Left lobe of liver (tissue), 2 donors: ENCODE measurements at regions not wholly inside any gene's neighbourhood (a gene's known extent, or its start where the extent isn't known, plus 50 kb on each side); places are given as distances from the start of the nearest gene placed in this dataset.

ENCODE experiments used
- ATAC-seq: fragments of 200-7000 bp; cut with Tn5 transposase; one replicate; pipeline ENCODE4 v1.9.1; 2020; ENCODE audit warnings: mild to moderate bottlenecking, moderate library complexity
- DNase-seq: peaks from one replicate; pipeline ENCODE4 v3.0.0-alpha.2; 2020; ENCODE audit warnings: low spot score
- donor health status: DM: no; HTN: no; CAD: no; lungs with moderate emphysema.
- donor health status: DM: no; HTN: yes; CAD: no.

- ATAC-seq (no peak), DNase-seq (no peak)
Measured at GRCh38 chr11:76298255-76298654, 82.7 kb downstream of the THAP12 start.

DNA sequence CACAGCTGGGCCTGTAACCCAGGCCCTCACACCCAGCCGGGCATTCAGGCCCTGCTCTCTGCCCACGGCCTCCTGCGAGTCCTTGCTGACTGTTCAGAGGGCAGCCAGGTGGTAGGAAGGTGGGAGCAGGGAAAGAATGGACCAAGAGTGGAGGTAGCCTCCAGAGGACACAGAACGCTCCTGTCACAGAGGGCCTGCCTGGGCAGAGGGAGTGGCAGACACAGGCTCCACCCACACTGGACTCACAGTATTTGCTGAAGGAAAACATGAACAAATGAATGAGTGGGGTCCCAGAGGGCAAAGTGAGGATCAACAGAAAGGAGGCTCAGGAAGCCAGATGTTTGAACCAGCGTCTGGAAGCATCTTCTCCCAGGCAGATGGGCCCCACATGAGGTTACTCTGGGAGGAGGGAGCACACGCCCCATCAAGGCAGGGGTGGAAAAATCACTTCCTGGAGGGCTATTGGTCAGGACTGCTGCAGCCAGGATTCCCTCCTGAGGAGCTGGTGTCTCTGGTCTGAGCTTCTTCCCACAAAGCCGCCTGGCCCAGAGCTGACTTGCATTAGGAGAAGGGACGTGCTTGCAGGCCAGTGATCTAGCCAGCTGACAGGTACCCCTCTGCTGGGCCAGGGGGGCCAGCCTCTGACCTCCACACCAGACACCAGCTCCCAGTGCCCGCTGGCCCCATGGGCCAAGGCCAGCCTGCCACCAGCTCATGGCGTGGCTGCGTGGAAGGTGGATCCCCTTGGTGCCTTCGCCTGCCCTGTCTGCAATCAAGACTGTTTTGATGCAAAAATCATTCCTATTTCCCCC, 84.0 kb downstream of the THAP12 start:
- DNase-seq (no peak), ATAC-seq (no peak)

- ATAC-seq (no peak), DNase-seq (no peak)
Measured at GRCh38 chr11:76293189-76293631, 86.9 kb upstream of the WNT11 start.

DNA sequence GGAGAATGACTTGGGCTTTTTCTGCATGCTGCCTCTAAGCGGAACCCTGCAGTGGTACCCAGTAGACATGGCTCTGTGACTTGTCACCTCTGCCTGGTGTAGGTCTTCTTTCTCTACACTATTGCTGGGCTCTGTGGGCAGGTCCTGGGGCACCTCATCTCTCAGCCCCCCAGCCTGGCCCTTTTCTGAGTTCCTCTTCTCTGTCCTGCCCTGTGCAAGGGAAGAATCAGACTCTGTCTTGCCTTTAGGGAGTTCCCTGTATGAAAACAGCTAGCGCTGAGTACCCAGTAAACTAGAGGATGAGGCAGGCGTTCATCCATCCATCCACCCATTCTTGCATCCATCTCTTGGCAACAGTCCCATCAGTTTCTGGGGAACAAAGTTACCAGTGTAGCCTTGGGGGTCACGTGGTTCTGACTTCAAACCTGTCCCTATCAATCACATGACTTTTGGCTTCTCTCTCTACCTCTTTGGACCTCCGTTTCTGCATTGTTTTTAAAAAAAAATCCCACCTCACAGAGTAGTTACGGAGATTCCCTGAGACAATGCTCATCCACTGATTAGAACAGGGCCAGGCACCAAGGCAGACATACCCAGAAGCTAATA, 86.4 kb upstream of the WNT11 start:
- ATAC-seq (no peak), DNase-seq (no peak)

DNA sequence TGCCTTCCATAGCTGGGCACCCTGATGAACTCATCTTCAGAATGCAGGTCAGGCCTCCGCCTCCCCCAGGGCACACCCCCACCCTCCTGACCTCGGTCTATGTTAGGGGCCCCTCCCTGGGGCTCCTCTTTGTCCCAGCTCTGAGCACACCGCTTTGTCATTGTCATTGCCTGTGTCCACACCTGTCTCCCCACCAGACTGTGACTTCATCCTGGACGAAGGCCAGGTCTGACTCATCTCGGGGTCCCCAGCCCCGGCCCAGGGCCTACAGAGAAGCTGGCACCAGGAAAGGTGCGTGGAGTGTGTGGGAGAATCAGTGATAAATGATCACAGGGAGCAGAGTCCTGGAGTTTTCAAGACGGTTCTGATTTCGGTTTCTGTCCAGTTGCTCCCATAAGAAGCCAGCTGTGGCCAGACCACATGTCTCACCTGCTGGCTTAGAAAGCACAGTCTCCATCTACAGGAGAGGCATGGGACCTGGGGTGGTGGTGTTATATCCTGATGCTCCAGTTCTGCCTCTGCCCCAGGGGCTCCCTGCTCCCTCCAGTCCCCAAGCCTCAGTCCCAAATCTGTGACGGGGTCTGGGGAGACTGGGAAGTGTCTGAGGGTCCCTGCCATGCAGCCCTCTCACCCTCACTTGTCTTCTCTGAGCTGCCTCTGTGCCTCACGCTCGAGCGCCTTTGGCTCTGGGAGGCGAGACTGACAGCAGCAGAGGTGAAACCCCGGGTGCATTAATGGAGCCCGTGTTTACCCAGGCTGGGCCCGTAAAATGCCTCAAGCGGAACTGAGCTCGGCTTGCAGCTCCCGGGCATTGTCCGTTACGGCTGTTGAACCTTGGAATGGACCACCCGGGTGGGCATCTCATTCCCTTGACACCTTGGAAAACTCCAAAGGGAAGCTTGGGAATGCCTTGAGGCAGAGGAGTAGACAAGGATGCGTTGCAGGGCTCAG, 85.5 kb upstream of the WNT11 start:
- no peak for DNase-seq

DNA sequence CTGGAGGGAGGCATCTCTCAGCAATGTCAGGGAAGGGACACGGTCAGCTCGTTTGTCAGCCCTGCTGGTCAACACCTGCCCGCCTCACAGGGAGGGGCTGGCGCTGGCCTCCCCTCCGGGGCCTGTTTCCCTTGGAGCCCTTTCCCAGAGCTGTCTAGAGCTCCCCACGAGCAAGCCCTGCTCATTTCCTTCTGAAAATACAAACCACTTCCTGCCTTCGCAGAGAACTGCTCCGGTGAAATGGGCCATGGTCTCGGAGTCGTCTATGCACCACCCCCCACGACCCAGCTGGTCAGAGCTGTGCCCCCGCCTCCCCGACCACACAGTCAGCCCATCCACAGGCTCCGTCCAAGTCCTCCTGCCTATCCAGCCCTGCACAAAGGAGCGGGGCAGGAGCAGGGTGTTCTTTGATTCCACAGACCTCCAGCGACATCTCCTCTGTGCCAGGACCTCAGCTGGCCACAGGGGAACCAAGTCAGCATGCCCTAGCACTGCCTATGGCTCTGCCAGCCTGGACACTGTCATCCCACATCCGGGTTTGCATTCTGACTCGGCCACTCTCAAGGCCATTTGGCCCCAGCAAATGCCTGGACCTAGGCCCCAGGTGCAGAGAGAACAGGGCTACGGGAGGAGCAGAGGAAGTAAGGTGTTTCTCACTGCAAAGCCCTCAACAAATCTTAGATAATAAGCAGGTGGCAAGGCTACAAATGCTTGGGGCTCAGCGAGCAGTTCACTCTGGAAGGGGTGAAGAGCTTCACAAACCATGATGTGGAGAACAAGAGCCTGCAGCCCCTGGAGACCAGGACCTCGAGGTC, 82.1 kb upstream of the WNT11 start:
- DNase-seq, result no peak
- no peak for ATAC-seq

More for the DNA sequence above, 85.5 kb upstream of the WNT11 start:
- no peak for ATAC-seq

DNA sequence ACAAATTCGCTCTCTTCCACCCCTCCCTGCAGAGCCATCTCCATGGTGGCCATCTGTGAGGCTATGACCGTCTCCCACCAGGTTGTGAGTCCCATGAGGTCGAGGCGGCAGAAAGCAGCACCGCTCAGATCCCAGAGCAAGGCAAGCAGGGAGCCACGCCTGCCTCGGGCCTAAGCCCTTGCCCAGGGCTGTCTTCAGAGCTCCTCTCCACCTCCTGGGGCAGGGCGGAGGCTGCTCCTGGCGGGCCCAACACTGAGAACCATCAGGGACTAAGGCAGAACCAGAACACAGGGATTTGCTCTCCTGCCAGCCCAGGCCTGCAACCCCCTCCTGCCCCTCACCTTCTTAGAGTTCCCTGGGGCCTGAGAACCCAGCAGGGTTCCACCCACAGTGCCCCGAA, 80.9 kb upstream of the WNT11 start:
- no peak for DNase-seq
- ATAC-seq, result no peak

DNA sequence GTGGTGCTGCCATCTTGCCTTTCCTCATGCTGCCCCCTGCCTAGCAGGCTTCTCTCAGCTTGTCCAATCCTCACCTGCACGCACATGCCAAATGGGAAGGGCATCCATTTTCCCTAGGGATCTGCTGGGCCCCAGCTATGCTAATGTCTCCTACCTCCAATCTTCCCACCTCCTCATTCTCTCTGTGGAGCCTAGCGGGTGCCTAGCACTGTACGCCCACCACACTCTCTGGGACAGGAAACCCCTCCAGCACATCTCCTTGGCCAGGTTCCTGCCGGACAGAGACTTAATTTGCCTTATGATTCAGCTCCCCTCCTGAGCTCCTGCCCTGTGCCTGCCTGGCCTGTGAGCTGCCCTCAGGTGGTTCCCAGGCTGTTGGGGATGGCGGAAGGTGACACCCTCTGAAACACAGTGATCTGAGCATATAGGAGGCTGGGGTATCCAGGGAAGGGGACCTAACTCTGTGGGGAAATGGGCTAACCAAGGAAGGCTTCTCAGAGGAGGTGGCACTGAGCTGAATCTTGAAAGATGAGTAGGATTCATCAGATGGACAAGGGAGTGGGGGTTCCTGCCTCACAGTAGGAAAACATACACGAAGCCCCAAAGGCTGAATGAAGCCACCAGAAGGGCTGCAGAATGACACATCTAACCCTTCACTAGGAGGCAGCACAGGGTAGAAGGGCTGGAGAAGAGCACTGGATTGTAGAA, 79.2 kb upstream of the WNT11 start:
- DNase-seq, result no peak
- no peak for ATAC-seq

GRCh38 chr11:76284161-76284560, 77.9 kb upstream of the WNT11 start:
- ATAC-seq (no peak), DNase-seq (no peak)

- DNase-seq (no peak), ATAC-seq (no peak)
Measured at GRCh38 chr11:76282811-76283595, 76.7 kb upstream of the WNT11 start.

- no peak for DNase-seq
- ATAC-seq, result no peak
Measured at GRCh38 chr11:76282172-76282571, 75.9 kb upstream of the WNT11 start.

GRCh38 chr11:76281558-76281906, 75.2 kb upstream of the WNT11 start:
- DNase-seq, result no peak
- ATAC-seq, result no peak

GRCh38 chr11:76280882-76281557, 74.7 kb upstream of the WNT11 start:
- ATAC-seq, result no peak
- DNase-seq, result no peak

- no peak for DNase-seq
- ATAC-seq, result no peak
Measured at GRCh38 chr11:76280151-76280881, 74.0 kb upstream of the WNT11 start.

DNA sequence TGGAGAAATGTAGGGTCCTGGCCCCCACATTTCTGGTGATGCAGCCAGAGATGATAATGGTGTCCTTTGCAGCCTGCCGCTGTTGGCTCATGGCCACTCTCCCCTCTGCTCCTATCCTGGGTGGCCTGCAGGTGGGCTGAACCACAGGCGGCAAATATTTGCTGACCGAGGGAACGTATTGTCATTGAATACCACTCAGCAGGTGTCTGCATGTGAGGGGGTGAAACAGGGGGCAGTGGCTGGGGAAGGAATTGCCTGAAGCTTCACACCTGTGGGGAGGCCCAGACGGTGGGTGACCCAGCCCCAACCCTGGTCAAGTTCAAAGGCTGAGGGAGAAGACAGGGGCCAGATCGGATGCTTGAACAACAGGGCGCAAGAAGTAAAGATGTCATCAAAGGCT, 73.3 kb upstream of the WNT11 start:
- DNase-seq (no peak), ATAC-seq (no peak)

DNA sequence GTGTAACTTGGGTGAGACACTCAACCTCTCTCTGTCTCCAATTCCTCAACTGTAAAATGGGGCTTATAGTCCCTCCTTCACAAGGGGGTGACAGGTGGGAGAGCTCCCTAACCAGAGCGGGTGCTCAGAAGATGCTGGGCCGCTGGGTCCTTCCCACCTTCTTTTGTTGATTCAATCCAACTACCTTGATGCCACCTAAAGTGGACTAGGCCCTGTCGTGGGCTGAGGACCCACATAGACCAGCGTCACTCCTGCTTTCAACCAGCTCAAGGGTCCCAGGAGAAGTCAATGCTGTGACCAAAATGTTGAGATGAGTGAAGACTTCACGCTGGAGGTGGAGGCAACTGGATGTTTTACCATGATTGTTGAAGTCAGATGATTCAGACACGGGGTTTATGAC, 72.7 kb upstream of the WNT11 start:
- no peak for DNase-seq
- no peak for ATAC-seq

GRCh38 chr11:76278526-76278925, 72.2 kb upstream of the WNT11 start:
- no peak for ATAC-seq

More at GRCh38 chr11:76278526-76278925, 72.2 kb upstream of the WNT11 start:
- DNase-seq, result no peak
